Right cardiac atrium (tissue), 5 donors: ENCODE measurements at regions not wholly inside any gene's neighbourhood (a gene's known extent, or its start where the extent isn't known, plus 50 kb on each side); places are given as distances from the start of the nearest gene placed in this dataset.

Source experiments
- ATAC-seq, 2 donors: fragments of 200-7000 bp; cut with Tn5 transposase; one replicate each; pipeline versions ENCODE4 v1.8.0 to v1.9.1; 2020; ENCODE audit warnings: moderate library complexity in 2 of 2, mild to moderate bottlenecking in 1 of 2
- DNase-seq, 3 donors: peaks; one replicate each; pipeline ENCODE4 v3.0.0-alpha.2; 2020
- H3K27ac ChIP-seq: one replicate; pipeline ENCODE4 v1.5.1; 2013; ENCODE audit warnings: mild to moderate bottlenecking, low read length, control low read depth, moderate library complexity
- H3K27me3 ChIP-seq: one replicate; pipeline ENCODE4 v1.6.1; 2013; ENCODE audit not compliant: control insufficient read depth, insufficient read depth
- H3K4me1 ChIP-seq: one replicate; pipeline ENCODE4 v1.6.1; 2013; ENCODE audit warnings: low read length; ENCODE audit not compliant: control insufficient read depth, insufficient read depth
- H3K4me3 ChIP-seq: one replicate; pipeline ENCODE4 v1.5.1; 2013; ENCODE audit warnings: low read length, control low read depth
- H3K9me3 ChIP-seq: one replicate; pipeline ENCODE4 v1.6.1; 2013; ENCODE audit warnings: low read length; ENCODE audit not compliant: control insufficient read depth
- WGBS: extraction: QIAGEN DNeasy Blood & Tissue Kit; methylation state at CpG from one replicate; pipeline ENCODE4 v1.1.7; 2013; 5-methylcytosine and 5-hydroxymethylcytosine counted together
- intact Hi-C, 4 donors: fragments of 100-400 bp; cut with DNase I; formaldehyde crosslinking; loops; one replicate each; pipeline versions ENCODE4 v1.11.0 to v1.14.0; 2022 to 2023
- donor health status: healthy with polysubstance abuse.
- donor health status: DM: no; HTN: yes; CAD: no.
- donor health status: DM: no; HTN: no; CAD: no.
- donor health status: DM: no; HTN: yes; CAD: no; lungs with severe emphysema.
- donor health status: DM: yes; HTN: yes; CAD: no.

- H3K27ac ChIP-seq = no peak overlapping the region
- ATAC-seq = no peak
- H3K9me3 ChIP-seq = no peaks in the 10 kb centered on the region
- intact Hi-C loops = no loop called here
- no peaks in the 10 kb centered on the region for H3K4me1 ChIP-seq
- WGBS = 63% methylated on average over 3 of the region's 3 CpGs
- no peaks in the 10 kb centered on the region for H3K27me3 ChIP-seq
- H3K4me3 ChIP-seq = no peak overlapping the region
- DNase-seq = no peak
Measured at GRCh38 chr1:88163187-88163586, 520.9 kb upstream of the PKN2 start.

- intact Hi-C loops = no loop called here
- DNase-seq = no peak
- no peak for ATAC-seq
Measured at GRCh38 chr1:88168126-88168525, 515.9 kb upstream of the PKN2 start.

GRCh38 chr1:88169139-88169538 is 514.9 kb upstream of the PKN2 start:
- 88% methylated on average over 3 of the region's 3 CpGs for WGBS
- H3K27ac ChIP-seq = no peak overlapping the region
- no peaks in the 10 kb centered on the region for H3K9me3 ChIP-seq
- DNase-seq (no peak), ATAC-seq (no peak)
- no peaks in the 10 kb centered on the region for H3K27me3 ChIP-seq
- no peak overlapping the region for H3K4me3 ChIP-seq
- intact Hi-C loops = no loop called here
- H3K4me1 ChIP-seq = no peaks in the 10 kb centered on the region

More at GRCh38 chr1:88168126-88168525, 515.9 kb upstream of the PKN2 start:
- Histone ChIP-seq H3K9me3 (no peaks in the 10 kb centered on the region), H3K27me3 (no peaks in the 10 kb centered on the region), H3K27ac (no peak overlapping the region), H3K4me1 (no peaks in the 10 kb centered on the region), H3K4me3 (no peak overlapping the region)

DNA sequence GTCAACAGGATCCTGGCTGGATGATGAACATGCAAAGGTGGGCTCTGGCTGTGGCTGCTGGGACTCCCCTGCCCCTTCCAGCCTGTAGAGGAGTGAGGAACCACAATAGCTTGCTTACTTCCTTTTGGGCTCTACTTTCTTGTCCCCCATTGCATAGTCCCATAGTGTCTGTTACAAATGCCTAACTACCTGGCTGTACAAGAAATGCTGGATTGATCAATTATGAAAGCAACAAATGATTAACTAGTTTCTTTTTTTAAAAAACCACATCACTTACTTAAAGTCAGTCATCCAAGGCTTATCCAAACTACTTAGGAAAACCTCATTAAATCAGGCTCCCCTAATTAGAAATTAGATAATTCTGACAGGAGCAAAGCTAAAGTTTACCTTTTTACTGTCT is 514.1 kb upstream of the PKN2 start:
- no peak for ATAC-seq
- DNase-seq = no peak
- intact Hi-C loops = no loop called here
- Histone ChIP-seq H3K27ac (no peak overlapping the region), H3K4me1 (no peaks in the 10 kb centered on the region), H3K27me3 (no peaks in the 10 kb centered on the region), H3K9me3 (no peaks in the 10 kb centered on the region), H3K4me3 (no peak overlapping the region)

DNA sequence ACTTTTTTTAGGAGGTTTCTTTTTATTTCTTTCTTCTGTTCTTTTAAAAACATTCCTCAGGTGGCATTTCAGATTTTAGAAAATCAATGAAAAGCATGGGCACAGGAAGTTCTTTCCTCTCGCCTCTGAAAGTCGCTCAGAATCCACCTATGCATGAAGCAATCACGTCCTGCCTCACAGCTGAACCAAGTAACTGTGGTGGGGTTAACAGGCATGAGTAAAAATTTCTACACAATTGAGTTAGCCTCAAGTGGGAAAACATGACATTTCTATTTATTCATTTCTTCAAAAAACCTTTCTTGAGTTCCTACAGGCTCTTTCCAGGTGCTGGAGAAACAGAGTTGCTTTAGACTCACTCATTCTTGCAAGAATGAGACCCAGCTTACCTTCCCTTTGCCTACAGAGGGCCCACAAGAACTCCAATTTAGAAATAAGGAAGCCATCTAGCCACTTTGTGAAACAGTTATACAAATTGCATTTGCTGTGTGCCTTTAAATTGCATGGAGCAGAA is 508.9 kb upstream of the PKN2 start:
- Histone ChIP-seq H3K27ac (no peak overlapping the region), H3K9me3 (no peaks in the 10 kb centered on the region), H3K4me1 (no peaks in the 10 kb centered on the region), H3K4me3 (no peak overlapping the region), H3K27me3 (no peaks in the 10 kb centered on the region)
- ATAC-seq (no peak), DNase-seq (no peak)
- 82% methylated on average over 3 of the region's 3 CpGs for WGBS
- intact Hi-C loops = no loop called here

- no peaks in the 10 kb centered on the region for H3K27me3 ChIP-seq
- no peaks in the 10 kb centered on the region for H3K9me3 ChIP-seq
- intact Hi-C loops = no loop called here
- H3K4me1 ChIP-seq = no peaks in the 10 kb centered on the region
- 70% methylated on average over 10 of the region's 10 CpGs for WGBS
- no peak overlapping the region for H3K27ac ChIP-seq
- DNase-seq (no peak), ATAC-seq (no peak)
- no peak overlapping the region for H3K4me3 ChIP-seq
Measured at GRCh38 chr1:88175631-88176226, 508.3 kb upstream of the PKN2 start.

DNA sequence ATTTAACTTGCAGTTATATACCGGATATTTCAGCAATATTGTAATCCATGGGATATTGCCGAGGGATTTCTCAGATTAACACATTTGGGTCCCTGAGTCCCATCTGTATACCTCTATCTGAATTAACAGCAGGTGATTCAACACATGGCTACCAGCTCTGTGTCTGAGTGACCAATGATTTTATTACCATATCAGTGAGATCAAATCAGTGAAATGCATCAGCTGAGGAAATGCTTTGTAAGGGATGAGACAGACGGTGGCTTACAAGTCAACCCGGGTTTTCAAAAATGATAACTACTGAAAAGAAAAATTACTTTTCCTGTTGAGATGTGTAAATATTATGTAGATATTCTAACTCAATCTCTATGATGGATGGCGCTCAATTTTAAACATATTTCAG is 504.1 kb upstream of the PKN2 start:
- H3K9me3 ChIP-seq = no peaks in the 10 kb centered on the region
- no peak for DNase-seq
- intact Hi-C loops = loop anchor here in 2 of 4 donors (5.0 to 10.0 kb wide), 4 partner anchors 65 to 372 kb away; no protein-coding TSS in a partner anchor
- H3K27ac ChIP-seq = no peak overlapping the region
- no peaks in the 10 kb centered on the region for H3K4me1 ChIP-seq
- WGBS = 78% methylated on average over 5 of the region's 5 CpGs
- H3K4me3 ChIP-seq = no peak overlapping the region
- no peak for ATAC-seq
- H3K27me3 ChIP-seq = no peaks in the 10 kb centered on the region

DNA sequence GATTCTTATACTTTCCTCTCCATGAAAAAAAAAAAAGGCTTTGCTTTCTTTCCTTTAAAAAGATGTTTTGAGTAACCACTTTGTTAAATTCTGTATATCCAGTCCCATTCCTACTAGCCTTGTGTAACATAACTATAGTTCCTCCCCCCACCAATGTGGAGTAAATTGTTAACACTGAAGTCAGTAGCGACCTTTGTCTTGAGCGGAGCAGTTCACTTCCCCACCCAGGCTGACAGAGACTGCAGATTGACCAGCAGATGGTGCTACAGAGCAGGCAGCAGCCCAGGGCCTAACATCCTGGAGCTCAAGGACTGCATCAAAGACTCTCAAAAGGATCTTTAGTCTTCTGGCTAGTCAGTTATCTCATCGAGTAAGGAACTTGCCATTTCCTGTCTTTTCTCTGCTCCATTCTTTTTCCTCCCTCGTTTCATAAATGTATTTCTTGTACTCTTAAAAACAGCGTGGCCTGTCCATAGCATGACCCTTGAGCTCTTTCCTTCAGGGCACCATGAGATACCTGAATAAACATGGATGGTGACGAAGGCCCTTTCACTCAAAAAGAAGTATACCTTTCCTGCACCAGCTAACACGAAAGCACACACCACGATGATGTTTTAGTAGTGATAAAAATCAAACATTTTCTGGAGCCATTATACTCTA is 503.5 kb upstream of the PKN2 start:
- Histone ChIP-seq H3K9me3 (no peaks in the 10 kb centered on the region), H3K27ac (no peak overlapping the region), H3K4me1 (no peaks in the 10 kb centered on the region), H3K27me3 (no peaks in the 10 kb centered on the region), H3K4me3 (no peak overlapping the region)
- WGBS = 35% methylated on average over 8 of the region's 8 CpGs
- ATAC-seq (peak; percentile 92 to 93), DNase-seq (peak; percentile 60 to 79 (median 77))
- intact Hi-C loops = loop anchor here in 2 of 4 donors (5.0 to 10.0 kb wide), 4 partner anchors 64 to 372 kb away; no protein-coding TSS in a partner anchor

DNA sequence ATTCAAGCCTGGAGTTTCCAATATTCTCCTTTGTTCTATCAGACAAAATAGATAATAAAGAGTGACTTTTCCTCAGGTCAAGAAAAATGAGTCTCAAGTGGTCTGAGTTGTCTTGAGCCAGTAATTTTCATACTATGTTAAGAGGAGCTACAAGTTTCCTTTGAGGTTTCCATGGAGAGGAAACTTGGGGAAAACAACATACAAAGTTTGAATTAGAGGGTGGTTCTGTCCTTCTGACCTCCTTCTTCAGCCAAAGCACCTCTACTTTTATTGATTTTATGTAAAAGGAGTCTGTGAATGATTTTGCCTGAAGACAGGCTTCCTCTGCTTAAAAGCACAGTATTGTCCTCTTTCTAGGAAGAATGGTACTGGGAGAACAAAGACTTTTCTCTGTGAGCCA is 497.2 kb upstream of the PKN2 start:
- no peaks in the 10 kb centered on the region for H3K9me3 ChIP-seq
- H3K27me3 ChIP-seq = no peaks in the 10 kb centered on the region
- H3K4me3 ChIP-seq = no peak overlapping the region
- no peaks in the 10 kb centered on the region for H3K4me1 ChIP-seq
- DNase-seq (no peak), ATAC-seq (no peak)
- intact Hi-C loops = loop anchor here in 2 of 4 donors (10.0 kb wide), 3 partner anchors 58 to 358 kb away; no protein-coding TSS in a partner anchor
- H3K27ac ChIP-seq = no peak overlapping the region

DNA sequence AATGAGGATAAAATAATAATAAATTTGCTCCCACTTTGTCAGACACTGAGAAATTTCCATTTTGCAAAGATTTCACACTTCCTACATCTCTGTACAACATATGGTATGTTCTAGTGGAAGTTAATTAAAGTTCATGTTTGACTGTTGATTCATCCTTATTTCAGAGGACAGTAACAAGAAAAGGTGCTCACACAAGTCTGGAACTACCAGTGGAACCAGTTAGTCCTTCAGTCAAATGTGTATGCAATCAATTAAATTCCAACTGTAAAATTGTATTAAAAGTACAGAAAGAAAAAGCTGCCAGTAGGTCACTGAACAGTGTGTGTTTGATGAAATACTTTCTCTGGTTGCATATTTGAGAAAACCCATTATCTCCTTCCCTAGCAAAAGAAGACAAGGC is 496.0 kb upstream of the PKN2 start:
- Histone ChIP-seq H3K27ac (no peak overlapping the region), H3K27me3 (no peaks in the 10 kb centered on the region), H3K4me3 (no peak overlapping the region), H3K9me3 (no peaks in the 10 kb centered on the region), H3K4me1 (no peaks in the 10 kb centered on the region)
- intact Hi-C loops = loop anchor here in 2 of 4 donors (10.0 kb wide), 3 partner anchors 57 to 357 kb away; no protein-coding TSS in a partner anchor
- DNase-seq = no peak
- no peak for ATAC-seq

DNA sequence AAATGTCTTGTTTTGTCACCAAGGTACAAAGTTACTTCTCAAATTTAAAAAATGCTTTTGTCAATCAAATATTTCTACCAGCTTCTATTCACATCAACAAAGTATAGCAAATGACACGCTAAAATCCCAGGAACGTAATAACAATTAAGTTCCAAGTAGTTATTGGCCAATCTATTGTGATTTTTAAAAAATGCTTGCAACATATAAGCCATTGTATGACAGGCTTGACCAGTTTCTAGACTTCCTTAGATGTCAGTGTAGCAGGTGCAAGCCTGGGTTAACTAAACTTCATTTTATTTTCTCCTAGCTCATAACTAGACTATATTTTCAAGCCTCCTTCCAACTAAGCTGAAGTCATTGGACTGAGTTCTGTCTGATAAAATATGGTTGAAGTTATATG is 494.5 kb upstream of the PKN2 start:
- 88% methylated on average over 2 of the region's 2 CpGs for WGBS
- ATAC-seq (no peak), DNase-seq (no peak)
- Histone ChIP-seq H3K27ac (no peak overlapping the region), H3K9me3 (no peaks in the 10 kb centered on the region), H3K4me1 (no peaks in the 10 kb centered on the region), H3K4me3 (no peak overlapping the region), H3K27me3 (no peaks in the 10 kb centered on the region)
- intact Hi-C loops = loop anchor here in 2 of 4 donors (10.0 kb wide), 3 partner anchors 55 to 355 kb away; no protein-coding TSS in a partner anchor
